Transverse colon (tissue), 4 donors: ENCODE measurements at regions not wholly inside any gene's neighbourhood (a gene's known extent, or its start where the extent isn't known, plus 50 kb on each side); places are given as distances from the start of the nearest gene placed in this dataset.

Experiments
- DNase-seq: peaks from one replicate; pipeline ENCODE4 v3.0.0-alpha.2; 2019
- H3K27ac ChIP-seq, 4 donors: fragments of 200-600 bp; sonication (generic); 2 replicates each; pipeline ENCODE4 v1.5.1; 2016 to 2018; ENCODE audit warnings: inconsistent platforms in 4 of 4
- H3K27me3 ChIP-seq: fragments of 200-600 bp; sonication (generic); 2 replicates; pipeline ENCODE4 v1.5.1; 2017; ENCODE audit warnings: inconsistent platforms
- H3K36me3 ChIP-seq, 4 donors: fragments of 200-600 bp; sonication (generic); 2 replicates each; pipeline ENCODE4 v1.5.1; 2017 to 2019; ENCODE audit warnings: inconsistent platforms in 4 of 4
- H3K4me1 ChIP-seq, 4 donors: fragments of 200-600 bp; sonication (generic); 2 replicates each; pipeline ENCODE4 v1.5.1; 2017 to 2020; ENCODE audit warnings: inconsistent platforms in 4 of 4
- H3K4me3 ChIP-seq, 4 donors: fragments of 200-600 bp; sonication (generic); 1 replicate in 1 of 4; 2 replicates in 3 of 4; pipeline versions ENCODE4 v1.5.1 to v1.6.1; 2017 to 2019; ENCODE audit warnings: inconsistent platforms in 4 of 4
- H3K9me3 ChIP-seq, 2 donors: fragments of 200-600 bp; sonication (generic); 2 replicates each; pipeline ENCODE4 v1.5.1; 2017 to 2019; ENCODE audit warnings: inconsistent platforms in 2 of 2
- EP300 ChIP-seq: sonication (generic); formaldehyde crosslinking; IDR thresholded peaks from one replicate; pipeline ENCODE4 v1.6.1; 2017; ENCODE audit warnings: antibody characterized with exemption, low read depth
- POLR2A ChIP-seq: fragments of 450-650 bp; IDR thresholded peaks from one replicate; pipeline ENCODE4 v1.6.1; 2016; ENCODE audit warnings: antibody characterized with exemption, mild to moderate bottlenecking, moderate library complexity
- POLR2AphosphoS5 ChIP-seq, 3 donors: sonication (generic); formaldehyde crosslinking; IDR thresholded peaks; one replicate each; pipeline ENCODE4 v1.6.1; 2016; ENCODE audit warnings: antibody characterized with exemption in 3 of 3
- WGBS, 2 donors: methylation state at CpG; one replicate each; pipeline ENCODE4 v1.1.5; 2018; ENCODE audit warnings: low coverage in 1 of 2; 5-methylcytosine and 5-hydroxymethylcytosine counted together
- in situ Hi-C, 4 donors: fragments of 200-750 bp; cut with MboI; loops; one replicate each; pipeline versions ENCODE4 v1.15.0 to v1.15.1; 2017; ENCODE audit warnings: low sequenced_read_pairs in 3 of 4, low pct_ligation_motif_present in 1 of 4, low pct_unique_long_range_greater_than_20kb in 1 of 4
- intact Hi-C: fragments of 100-400 bp; cut with DNase I; formaldehyde crosslinking; loops from one replicate; pipeline ENCODE4 v1.15.1; 2023; ENCODE audit warnings: low total_unique reads
- TF ChIP-seq, protein P1 (sequence below), 5 experiments: fragments of 200-600 bp in 3 of 5; fragments of 450-650 bp in 2 of 5; sonication (generic) in 3 of 5; IDR thresholded peaks; 1 replicate in 2 of 5; 2 replicates in 3 of 5; pipeline ENCODE4 v1.5.1; 2016 to 2017; ENCODE audit warnings: antibody characterized with exemption in 5 of 5, inconsistent platforms in 3 of 5, mild to moderate bottlenecking in 2 of 5, moderate library complexity in 1 of 5

- no peaks in the 10 kb centered on the region for H3K4me1 ChIP-seq
- H3K27me3 ChIP-seq = no peaks in the 10 kb centered on the region
- TF ChIP-seq POLR2A (no peak), EP300 (no peak), POLR2AphosphoS5 (IDR thresholded peaks at IDR 0.05) (peak in 2 of 3 donors; percentile 57 to 74)
- TF ChIP-seq, protein P1, sequence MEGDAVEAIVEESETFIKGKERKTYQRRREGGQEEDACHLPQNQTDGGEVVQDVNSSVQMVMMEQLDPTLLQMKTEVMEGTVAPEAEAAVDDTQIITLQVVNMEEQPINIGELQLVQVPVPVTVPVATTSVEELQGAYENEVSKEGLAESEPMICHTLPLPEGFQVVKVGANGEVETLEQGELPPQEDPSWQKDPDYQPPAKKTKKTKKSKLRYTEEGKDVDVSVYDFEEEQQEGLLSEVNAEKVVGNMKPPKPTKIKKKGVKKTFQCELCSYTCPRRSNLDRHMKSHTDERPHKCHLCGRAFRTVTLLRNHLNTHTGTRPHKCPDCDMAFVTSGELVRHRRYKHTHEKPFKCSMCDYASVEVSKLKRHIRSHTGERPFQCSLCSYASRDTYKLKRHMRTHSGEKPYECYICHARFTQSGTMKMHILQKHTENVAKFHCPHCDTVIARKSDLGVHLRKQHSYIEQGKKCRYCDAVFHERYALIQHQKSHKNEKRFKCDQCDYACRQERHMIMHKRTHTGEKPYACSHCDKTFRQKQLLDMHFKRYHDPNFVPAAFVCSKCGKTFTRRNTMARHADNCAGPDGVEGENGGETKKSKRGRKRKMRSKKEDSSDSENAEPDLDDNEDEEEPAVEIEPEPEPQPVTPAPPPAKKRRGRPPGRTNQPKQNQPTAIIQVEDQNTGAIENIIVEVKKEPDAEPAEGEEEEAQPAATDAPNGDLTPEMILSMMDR (IDR thresholded peaks at IDR 0.05) = no peak
- in situ Hi-C loops (no loop called here), intact Hi-C loops (no loop called here)
- H3K4me3 ChIP-seq = no peak overlapping the region
- no peak overlapping the region for H3K27ac ChIP-seq
- no peak for DNase-seq
- H3K9me3 ChIP-seq = no peaks in the 10 kb centered on the region
- H3K36me3 ChIP-seq = no peaks in the 10 kb centered on the region
- WGBS, 2 donors = 80 to 81% methylated on average over 1 to 14 of the region's 14 CpGs
Observed at GRCh38 chr20:57809661-57810172, 99.9 kb upstream of the PMEPA1 start.

- TF ChIP-seq POLR2AphosphoS5 (IDR thresholded peaks at IDR 0.05) (no peak), EP300 (no peak), POLR2A (no peak)
- TF ChIP-seq, protein P1 (IDR thresholded peaks at IDR 0.05) = no peak
- H3K27ac ChIP-seq = no peak overlapping the region
- DNase-seq = no peak
- intact Hi-C loops (no loop called here), in situ Hi-C loops (no loop called here)
- H3K27me3 ChIP-seq = no peaks in the 10 kb centered on the region
- H3K4me3 ChIP-seq = no peak overlapping the region
- no peaks in the 10 kb centered on the region for H3K4me1 ChIP-seq
- no peaks in the 10 kb centered on the region for H3K36me3 ChIP-seq
- no peaks in the 10 kb centered on the region for H3K9me3 ChIP-seq
- WGBS, 2 donors = 92% methylated on average over 5 of the region's 5 CpGs; no CpG with 5 or more reads in 1 of the 2 donors
Observed at GRCh38 chr20:57809149-57809548, 99.3 kb upstream of the PMEPA1 start.

- no peak for TF ChIP-seq POLR2AphosphoS5 (IDR thresholded peaks at IDR 0.05)
- TF ChIP-seq POLR2A = no peak
- TF ChIP-seq EP300 = no peak
- TF ChIP-seq, protein P1 (IDR thresholded peaks at IDR 0.05) = no peak
- no peaks in the 10 kb centered on the region for H3K9me3 ChIP-seq
- H3K27ac ChIP-seq = no peak overlapping the region
- DNase-seq = no peak
- no peaks in the 10 kb centered on the region for H3K4me1 ChIP-seq
- H3K36me3 ChIP-seq = no peaks in the 10 kb centered on the region
- in situ Hi-C loops (no loop called here), intact Hi-C loops (no loop called here)
- 85 to 100% methylated on average over 1 to 9 of the region's 9 CpGs for WGBS, 2 donors
- no peak overlapping the region for H3K4me3 ChIP-seq
- no peaks in the 10 kb centered on the region for H3K27me3 ChIP-seq
Observed at GRCh38 chr20:57808264-57809070, 98.7 kb upstream of the PMEPA1 start.

DNA sequence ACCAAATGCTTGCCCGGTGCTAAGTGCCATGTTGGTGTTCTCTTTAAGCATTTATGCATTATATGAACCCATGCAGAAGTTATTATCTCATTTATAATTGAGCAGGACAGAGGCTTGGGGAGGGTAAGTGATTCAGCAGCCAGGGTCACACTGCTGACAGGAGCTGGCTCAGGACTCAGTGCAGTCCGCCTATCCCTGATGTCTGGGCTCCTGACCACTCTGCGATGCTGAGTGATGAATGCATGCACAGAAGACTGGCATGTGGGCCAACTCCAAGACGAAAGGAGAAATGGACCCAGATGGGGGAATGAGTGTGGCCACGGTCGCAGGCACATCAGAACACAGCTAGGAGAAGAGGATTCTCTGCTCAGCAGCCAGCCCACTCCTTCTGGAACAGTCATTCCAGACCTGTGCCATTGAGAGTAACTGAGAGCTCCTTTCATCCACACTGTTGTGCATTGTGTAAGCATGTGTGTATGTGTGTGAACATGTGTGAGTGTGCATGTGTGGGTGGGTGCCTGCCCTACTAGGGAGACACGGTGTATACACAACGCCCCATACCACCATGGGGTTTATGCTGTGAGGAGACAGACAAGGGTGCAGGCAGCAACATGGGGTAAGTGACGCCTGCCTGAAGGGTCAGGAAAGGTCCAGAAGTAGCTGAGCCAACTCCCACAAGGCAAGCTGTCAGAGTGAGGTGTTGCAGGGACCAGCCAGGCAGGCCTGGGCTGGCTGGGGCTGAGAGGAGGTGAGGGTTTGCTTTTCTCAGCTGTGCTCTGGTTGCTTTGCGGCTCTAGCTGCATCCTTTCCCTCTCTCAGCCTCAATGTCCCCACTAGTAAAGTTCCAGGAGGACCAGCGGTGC is 97.8 kb upstream of the PMEPA1 start:
- TF ChIP-seq, protein P1 (IDR thresholded peaks at IDR 0.05) = no peak
- TF ChIP-seq EP300 (no peak), POLR2AphosphoS5 (IDR thresholded peaks at IDR 0.05) (peak in 2 of 3 donors; percentile 29 to 56), POLR2A (no peak)
- no peak overlapping the region for H3K27ac ChIP-seq
- in situ Hi-C loops = no loop called here

More for the DNA sequence above, 97.8 kb upstream of the PMEPA1 start:
- H3K4me1 ChIP-seq = no peaks in the 10 kb centered on the region
- H3K27me3 ChIP-seq = no peaks in the 10 kb centered on the region
- WGBS, 2 donors = 78% methylated on average over 11 of the region's 11 CpGs; no CpG with 5 or more reads in 1 of the 2 donors
- no peaks in the 10 kb centered on the region for H3K9me3 ChIP-seq
- no peaks in the 10 kb centered on the region for H3K36me3 ChIP-seq
- H3K4me3 ChIP-seq = no peak overlapping the region
- no peak for DNase-seq
- intact Hi-C loops = no loop called here
